Superior temporal gyrus (tissue), 1 donor: ENCODE measurements at regions not wholly inside any gene's neighbourhood (a gene's known extent, or its start where the extent isn't known, plus 50 kb on each side); places are given as distances from the start of the nearest gene placed in this dataset.

Experiments
- DNase-seq: peaks from one replicate; pipeline ENCODE4 v3.0.0-alpha.2; 2016; ENCODE audit errors: extremely low spot score

- no peak for DNase-seq
Measured at GRCh38 chr2:104321116-104321795, 532.7 kb upstream of the POU3F3 start.

GRCh38 chr2:104321796-104322349, 532.0 kb upstream of the POU3F3 start:
- no peak for DNase-seq

- no peak for DNase-seq
Measured at GRCh38 chr2:104332731-104333130, 521.2 kb upstream of the POU3F3 start.

GRCh38 chr2:104337869-104338268, 516.0 kb upstream of the POU3F3 start:
- no peak for DNase-seq

GRCh38 chr2:104340162-104340561, 513.8 kb upstream of the POU3F3 start:
- DNase-seq, result no peak

- DNase-seq, result no peak
Measured at GRCh38 chr2:104340879-104341828, 512.8 kb upstream of the POU3F3 start.

GRCh38 chr2:104344306-104344705, 509.6 kb upstream of the POU3F3 start:
- DNase-seq, result no peak

GRCh38 chr2:104344985-104345384, 508.9 kb upstream of the POU3F3 start:
- no peak for DNase-seq

- no peak for DNase-seq
Measured at GRCh38 chr2:104358122-104358521, 495.8 kb upstream of the POU3F3 start.

GRCh38 chr2:104361414-104361813, 492.5 kb upstream of the POU3F3 start:
- DNase-seq, result no peak

- no peak for DNase-seq
Measured at GRCh38 chr2:104368089-104368488, 485.8 kb upstream of the POU3F3 start.

- DNase-seq, result no peak
Measured at GRCh38 chr2:104371087-104371781, 482.7 kb upstream of the POU3F3 start.

- DNase-seq, result no peak
Measured at GRCh38 chr2:104375206-104375605, 478.7 kb upstream of the POU3F3 start.

GRCh38 chr2:104378853-104379374, 475.0 kb upstream of the POU3F3 start:
- peak; percentile 93 for DNase-seq

- DNase-seq, result no peak
Measured at GRCh38 chr2:104384961-104385360, 469.0 kb upstream of the POU3F3 start.

GRCh38 chr2:104385743-104386142, 468.2 kb upstream of the POU3F3 start:
- DNase-seq, result no peak

GRCh38 chr2:104388296-104388695, 465.6 kb upstream of the POU3F3 start:
- DNase-seq, result no peak

GRCh38 chr2:104402825-104403224, 451.1 kb upstream of the POU3F3 start:
- DNase-seq, result no peak

- no peak for DNase-seq
Measured at GRCh38 chr2:104404526-104404925, 449.4 kb upstream of the POU3F3 start.

- DNase-seq, result no peak
Measured at GRCh38 chr2:104405623-104406022, 448.3 kb upstream of the POU3F3 start.

- peak; percentile 76 for DNase-seq
Measured at GRCh38 chr2:104406261-104406726, 447.6 kb upstream of the POU3F3 start.

GRCh38 chr2:104407641-104408040, 446.3 kb upstream of the POU3F3 start:
- DNase-seq, result no peak
